Neural progenitor cell (in vitro differentiated cells): ENCODE measurements at regions not wholly inside any gene's neighbourhood (a gene's known extent, or its start where the extent isn't known, plus 50 kb on each side); places are given as distances from the start of the nearest gene placed in this dataset.

Experiments
- DNase-seq: peaks from one replicate; pipeline ENCODE4 v3.0.0-alpha.2; 2016; ENCODE audit warnings: low spot score
- H2AFZ ChIP-seq: fragments of 200-600 bp; sonication (generic); replicated peaks from 2 replicates; pipeline ENCODE4 v1.6.1; 2016; ENCODE audit warnings: antibody characterized with exemption
- H3F3A ChIP-seq: fragments of 200-600 bp; sonication (generic); 2 replicates; pipeline ENCODE4 v1.6.1; 2016; ENCODE audit warnings: antibody characterized with exemption, low read depth
- H3K27ac ChIP-seq: fragments of 200-600 bp; sonication (generic); 2 replicates; pipeline ENCODE4 v1.5.1; 2016; ENCODE audit warnings: mild to moderate bottlenecking
- H3K27me3 ChIP-seq: fragments of 200-600 bp; sonication (generic); 2 replicates; pipeline ENCODE4 v1.6.1; 2016; ENCODE audit warnings: mild to moderate bottlenecking, moderate library complexity
- H3K36me3 ChIP-seq: fragments of 200-600 bp; sonication (generic); 2 replicates; pipeline ENCODE4 v1.5.1; 2016
- H3K4me1 ChIP-seq: fragments of 200-600 bp; sonication (generic); 2 replicates; pipeline ENCODE4 v1.6.1; 2016; ENCODE audit warnings: mixed run types
- H3K4me2 ChIP-seq: fragments of 200-600 bp; sonication (generic); 2 replicates; pipeline ENCODE4 v1.6.1; 2016
- H3K4me3 ChIP-seq: fragments of 200-600 bp; sonication (generic); 2 replicates; pipeline ENCODE4 v1.5.1; 2016
- H3K79me2 ChIP-seq: fragments of 200-600 bp; sonication (generic); 2 replicates; pipeline ENCODE4 v1.6.1; 2016; ENCODE audit warnings: low read depth
- H3K9ac ChIP-seq: fragments of 200-600 bp; sonication (generic); 2 replicates; pipeline ENCODE4 v1.6.1; 2016
- H3K9me3 ChIP-seq: fragments of 200-600 bp; sonication (generic); 2 replicates; pipeline ENCODE4 v1.5.1; 2016; ENCODE audit warnings: low read depth
- H4K20me1 ChIP-seq: fragments of 200-600 bp; sonication (generic); 2 replicates; pipeline ENCODE4 v1.6.1; 2016; ENCODE audit warnings: low read depth
- H3K27ac Mint-ChIP-seq: 3 replicates; pipeline ENCODE4 v1.8.0; 2021; ENCODE audit warnings: mixed read lengths
- H3K27me3 Mint-ChIP-seq: 2 replicates; pipeline ENCODE4 v1.8.0; 2022; ENCODE audit warnings: low read depth, mild to moderate bottlenecking, inconsistent platforms, moderate library complexity, mixed read lengths; ENCODE audit not compliant: insufficient read depth
- H3K36me3 Mint-ChIP-seq: 3 replicates; pipeline ENCODE4 v1.8.0; 2021; ENCODE audit warnings: mixed read lengths
- H3K4me1 Mint-ChIP-seq: 3 replicates; pipeline ENCODE4 v1.8.0; 2021; ENCODE audit warnings: mixed read lengths
- H3K4me3 Mint-ChIP-seq: 3 replicates; pipeline ENCODE4 v1.8.0; 2021; ENCODE audit warnings: mild to moderate bottlenecking, moderate library complexity, mixed read lengths
- H3K9me3 Mint-ChIP-seq: 3 replicates; pipeline ENCODE4 v1.8.0; 2020; ENCODE audit warnings: mixed read lengths
- CTCF ChIP-seq: fragments of 200-600 bp; sonication (generic); IDR thresholded peaks from 2 replicates; pipeline ENCODE4 v1.5.1; 2017; ENCODE audit warnings: antibody characterized with exemption, mild to moderate bottlenecking
- EZH2 ChIP-seq: fragments of 200-600 bp; sonication (generic); IDR thresholded peaks from 2 replicates; pipeline ENCODE4 v1.6.1; 2017; ENCODE audit warnings: antibody characterized with exemption, mild to moderate bottlenecking, moderate library complexity
- EZH2phosphoT487 ChIP-seq: fragments of 200-600 bp; sonication (generic); IDR thresholded peaks from 2 replicates; pipeline ENCODE4 v1.6.1; 2017; ENCODE audit warnings: antibody characterized with exemption

GRCh38 chr20:56091628-56092234 is 86.4 kb upstream of the CBLN4 start:
- no peaks in the 10 kb centered on the region for H3K27me3 ChIP-seq
- no peaks in the 10 kb centered on the region for H3K36me3 ChIP-seq
- H3K4me3 Mint-ChIP-seq, result no peak overlapping the region
- no peaks in the 10 kb centered on the region for H3K27me3 Mint-ChIP-seq
- H3K9me3 ChIP-seq, result peaks cover 20% of the 10 kb centered on the region
- H3F3A ChIP-seq, result no peaks in the 10 kb centered on the region
- TF ChIP-seq EZH2phosphoT487 (no peak), EZH2 (no peak), CTCF (no peak)
- H3K9me3 Mint-ChIP-seq, result peaks cover 24% of the 10 kb centered on the region
- no peak overlapping the region for H3K4me2 ChIP-seq
- H3K4me1 Mint-ChIP-seq, result no peaks in the 10 kb centered on the region
- no peak overlapping the region for H3K9ac ChIP-seq
- no peak for DNase-seq
- no peak overlapping the region for H3K27ac ChIP-seq
- H2AFZ ChIP-seq, result no peak overlapping the region
- H4K20me1 ChIP-seq, result no peaks in the 10 kb centered on the region
- H3K27ac Mint-ChIP-seq, result no peak overlapping the region
- no peaks in the 10 kb centered on the region for H3K36me3 Mint-ChIP-seq
- H3K79me2 ChIP-seq, result no peaks in the 10 kb centered on the region
- H3K4me1 ChIP-seq, result no peaks in the 10 kb centered on the region
- no peak overlapping the region for H3K4me3 ChIP-seq

GRCh38 chr20:56094228-56094627 is 88.9 kb upstream of the CBLN4 start:
- H2AFZ ChIP-seq, result no peak overlapping the region
- H4K20me1 ChIP-seq, result no peaks in the 10 kb centered on the region
- no peak overlapping the region for H3K4me2 ChIP-seq
- DNase-seq, result no peak
- no peak for TF ChIP-seq CTCF
- TF ChIP-seq EZH2, result no peak
- no peak for TF ChIP-seq EZH2phosphoT487
- Mint-ChIP-seq H3K4me1 (no peaks in the 10 kb centered on the region), H3K27ac (no peak overlapping the region), H3K27me3 (no peaks in the 10 kb centered on the region), H3K9me3 (peaks cover 30% of the 10 kb centered on the region), H3K4me3 (no peak overlapping the region), H3K36me3 (no peaks in the 10 kb centered on the region)
- no peaks in the 10 kb centered on the region for H3K27me3 ChIP-seq
- no peak overlapping the region for H3K27ac ChIP-seq
- peaks cover 19% of the 10 kb centered on the region for H3K9me3 ChIP-seq
- no peaks in the 10 kb centered on the region for H3K36me3 ChIP-seq
- H3K4me1 ChIP-seq, result no peaks in the 10 kb centered on the region
- no peak overlapping the region for H3K4me3 ChIP-seq
- no peaks in the 10 kb centered on the region for H3K79me2 ChIP-seq
- no peaks in the 10 kb centered on the region for H3F3A ChIP-seq
- no peak overlapping the region for H3K9ac ChIP-seq

GRCh38 chr20:56098981-56099500 is 93.7 kb upstream of the CBLN4 start:
- H3F3A ChIP-seq, result no peaks in the 10 kb centered on the region
- peaks cover 22% of the 10 kb centered on the region for H3K9me3 ChIP-seq
- Mint-ChIP-seq H3K36me3 (no peaks in the 10 kb centered on the region), H3K9me3 (peaks cover 41% of the 10 kb centered on the region), H3K4me1 (no peaks in the 10 kb centered on the region), H3K4me3 (no peak overlapping the region), H3K27ac (no peak overlapping the region), H3K27me3 (no peaks in the 10 kb centered on the region)
- H3K4me3 ChIP-seq, result no peak overlapping the region
- DNase-seq, result no peak
- H3K79me2 ChIP-seq, result no peaks in the 10 kb centered on the region
- no peaks in the 10 kb centered on the region for H3K4me1 ChIP-seq
- no peak overlapping the region for H2AFZ ChIP-seq
- no peak overlapping the region for H3K27ac ChIP-seq
- TF ChIP-seq CTCF, result no peak
- no peak for TF ChIP-seq EZH2phosphoT487
- no peak for TF ChIP-seq EZH2
- H3K27me3 ChIP-seq, result no peaks in the 10 kb centered on the region
- H4K20me1 ChIP-seq, result no peaks in the 10 kb centered on the region
- no peak overlapping the region for H3K9ac ChIP-seq
- no peaks in the 10 kb centered on the region for H3K36me3 ChIP-seq
- no peak overlapping the region for H3K4me2 ChIP-seq
